Glutamatergic neuron (in vitro differentiated cells): ENCODE measurements at regions not wholly inside any gene's neighbourhood (a gene's known extent, or its start where the extent isn't known, plus 50 kb on each side); places are given as distances from the start of the nearest gene placed in this dataset.

Source experiments
- DNase-seq: peaks from one replicate; pipeline ENCODE4 v3.0.0; 2022
- H3K27ac Mint-ChIP-seq: one replicate; pipeline ENCODE4 v1.8.0; 2020; ENCODE audit warnings: mild to moderate bottlenecking, mixed read lengths, inconsistent platforms; ENCODE audit not compliant: unreplicated experiment
- H3K27me3 Mint-ChIP-seq: one replicate; pipeline ENCODE4 v1.8.0; 2020; ENCODE audit warnings: mild to moderate bottlenecking, moderate library complexity, mixed read lengths, inconsistent platforms; ENCODE audit not compliant: unreplicated experiment
- H3K36me3 Mint-ChIP-seq: one replicate; pipeline ENCODE4 v1.8.0; 2020; ENCODE audit warnings: mild to moderate bottlenecking, mixed read lengths, inconsistent platforms; ENCODE audit not compliant: unreplicated experiment
- H3K4me1 Mint-ChIP-seq: one replicate; pipeline ENCODE4 v1.8.0; 2020; ENCODE audit warnings: mild to moderate bottlenecking, low read depth, mixed read lengths, inconsistent platforms; ENCODE audit not compliant: unreplicated experiment
- H3K4me3 Mint-ChIP-seq: one replicate; pipeline ENCODE4 v1.8.0; 2020; ENCODE audit warnings: mild to moderate bottlenecking, mixed read lengths, inconsistent platforms; ENCODE audit not compliant: unreplicated experiment
- H3K9me3 Mint-ChIP-seq: one replicate; pipeline ENCODE4 v1.8.0; 2020; ENCODE audit warnings: mild to moderate bottlenecking, moderate library complexity, mixed read lengths, inconsistent platforms; ENCODE audit not compliant: unreplicated experiment
- CTCF ChIP-seq: fragments of 200-600 bp; sonication (generic); IDR thresholded peaks from one replicate; pipeline ENCODE4 v1.5.0; 2021; ENCODE audit not compliant: partially characterized antibody, unreplicated experiment

DNA sequence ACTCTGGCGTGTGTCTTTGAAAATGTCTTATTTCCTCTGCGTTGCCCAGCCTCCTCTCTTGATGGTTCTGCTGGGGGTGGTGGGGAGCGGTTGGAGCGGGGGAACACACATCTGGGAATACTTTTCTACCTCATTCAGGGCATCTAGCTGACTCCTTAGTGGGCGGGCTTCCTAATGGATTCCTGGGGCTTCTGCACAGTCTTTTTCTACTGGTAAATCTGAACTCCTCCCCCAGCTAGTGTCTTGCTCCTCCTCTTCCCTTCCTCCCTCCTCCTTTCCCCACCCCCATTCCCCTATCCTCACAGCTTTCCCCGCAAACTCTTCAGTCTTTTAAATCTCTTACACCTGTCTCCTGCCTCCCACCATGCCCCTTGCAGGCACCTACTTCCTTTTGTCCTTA, 74.4 kb downstream of the PRL start:
- Mint-ChIP-seq H3K27me3 (no peaks in the 10 kb centered on the region), H3K4me3 (no peak overlapping the region), H3K27ac (no peak overlapping the region), H3K36me3 (no peaks in the 10 kb centered on the region), H3K4me1 (no peaks in the 10 kb centered on the region), H3K9me3 (no peaks in the 10 kb centered on the region)
- TF ChIP-seq CTCF, result no peak
- DNase-seq, result no peak

DNA sequence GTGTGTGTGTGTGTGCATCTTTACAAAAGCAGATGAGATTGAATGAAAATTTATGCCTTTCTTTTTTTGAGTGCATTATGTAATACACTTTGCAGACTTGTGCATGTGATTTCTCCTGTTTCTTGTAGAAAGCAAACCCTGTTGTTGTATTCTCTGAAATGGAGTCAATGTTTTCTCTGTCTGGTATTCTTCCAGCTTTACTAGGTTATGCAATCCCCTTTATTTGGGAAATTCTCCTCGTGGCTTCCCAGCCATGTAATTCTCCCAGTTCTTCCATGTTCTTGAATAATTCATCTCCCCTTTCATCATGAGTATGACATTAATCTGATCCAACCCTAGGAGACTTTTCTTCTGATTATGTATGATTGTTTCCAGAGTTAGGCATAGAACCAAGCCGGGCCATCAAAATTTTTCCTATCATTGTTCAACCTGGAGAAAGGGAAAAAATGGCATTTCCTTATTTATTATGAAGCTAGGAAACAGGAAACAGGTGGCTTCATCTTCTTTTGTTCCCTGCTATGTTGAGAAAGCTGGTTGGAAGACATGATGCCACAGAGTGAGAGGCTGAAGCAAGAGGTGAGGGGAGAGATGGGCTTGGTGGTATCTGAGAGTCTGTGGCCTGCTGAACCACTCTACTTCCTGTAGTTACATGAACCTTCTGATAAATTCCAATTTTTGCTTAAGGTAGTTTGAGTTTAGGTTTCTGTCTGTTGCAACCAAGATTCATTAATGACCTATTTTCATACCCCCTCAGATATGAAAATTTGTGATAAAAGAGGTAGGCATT, 68.8 kb downstream of the PRL start:
- Mint-ChIP-seq H3K9me3 (no peaks in the 10 kb centered on the region), H3K36me3 (no peaks in the 10 kb centered on the region), H3K4me3 (no peak overlapping the region), H3K27ac (no peak overlapping the region), H3K27me3 (no peaks in the 10 kb centered on the region), H3K4me1 (no peaks in the 10 kb centered on the region)
- no peak for TF ChIP-seq CTCF
- no peak for DNase-seq

DNA sequence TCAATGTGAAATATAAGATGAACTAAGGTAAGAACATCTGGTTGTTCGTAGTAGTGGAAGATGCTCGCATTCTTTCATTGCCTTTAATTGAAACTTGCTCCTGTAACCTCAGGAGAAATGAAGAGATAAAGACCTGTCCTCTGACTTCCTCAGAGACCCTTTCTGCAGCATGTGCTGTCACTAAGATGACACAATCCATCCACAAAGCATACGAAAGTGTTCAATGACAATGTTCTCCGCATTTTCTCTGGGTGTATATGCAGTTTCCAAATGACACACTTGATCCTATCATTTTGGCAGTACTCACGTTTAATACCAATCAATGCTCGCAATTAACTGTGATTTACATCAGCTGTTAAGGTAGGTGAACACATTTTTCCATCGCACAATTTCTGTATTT, 65.8 kb downstream of the PRL start:
- Mint-ChIP-seq H3K9me3 (no peaks in the 10 kb centered on the region), H3K27me3 (no peaks in the 10 kb centered on the region), H3K4me1 (no peaks in the 10 kb centered on the region), H3K36me3 (peaks cover 7% of the 10 kb centered on the region), H3K4me3 (no peak overlapping the region), H3K27ac (no peak overlapping the region)
- TF ChIP-seq CTCF, result no peak
- no peak for DNase-seq

DNA sequence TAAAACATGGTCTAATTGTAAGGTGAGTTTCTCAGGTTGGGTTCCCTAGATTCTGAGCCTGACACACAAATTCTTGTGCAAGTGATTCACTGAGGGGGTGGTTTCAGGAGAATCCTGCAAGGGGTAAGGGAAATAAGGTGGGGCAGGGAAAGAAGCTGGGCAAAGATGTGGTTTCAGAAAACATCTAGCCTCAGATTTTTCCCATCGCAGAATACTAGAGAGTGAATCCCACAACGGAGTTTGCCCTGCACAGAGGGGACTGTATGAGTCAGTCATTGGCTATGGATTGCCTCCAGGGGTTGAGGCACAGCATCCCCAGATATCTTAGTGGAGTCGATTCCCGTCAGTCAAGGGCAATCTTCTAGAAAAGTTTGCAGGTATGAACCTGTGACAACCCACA, 65.2 kb downstream of the PRL start:
- H3K36me3 Mint-ChIP-seq, result peaks cover 8% of the 10 kb centered on the region
- TF ChIP-seq CTCF, result no peak
- no peak for DNase-seq
- no peak overlapping the region for H3K4me3 Mint-ChIP-seq
- peaks cover 1% of the 10 kb centered on the region for H3K9me3 Mint-ChIP-seq
- no peaks in the 10 kb centered on the region for H3K27me3 Mint-ChIP-seq
- H3K4me1 Mint-ChIP-seq, result peaks cover 2% of the 10 kb centered on the region
- no peak overlapping the region for H3K27ac Mint-ChIP-seq

- no peaks in the 10 kb centered on the region for H3K27me3 Mint-ChIP-seq
- peaks cover 8% of the 10 kb centered on the region for H3K36me3 Mint-ChIP-seq
- peak overlapping the region; percentile 24 for H3K27ac Mint-ChIP-seq
Measured at GRCh38 chr6:22236626-22237414, 60.0 kb downstream of the PRL start.

More at GRCh38 chr6:22236626-22237414, 60.0 kb downstream of the PRL start:
- DNase-seq, result no peak
- Mint-ChIP-seq H3K9me3 (peaks cover 1% of the 10 kb centered on the region), H3K4me3 (no peak overlapping the region), H3K4me1 (peaks cover 5% of the 10 kb centered on the region)
- no peak for TF ChIP-seq CTCF
